ENCODE measurements at regions not wholly inside any gene's neighbourhood (a gene's known extent, or its start where the extent isn't known, plus 50 kb on each side); places are given as distances from the start of the nearest gene placed in this dataset.
A peak's percentile ranks its signal among the peaks of the same experiment; 100 is the strongest.

DNA sequence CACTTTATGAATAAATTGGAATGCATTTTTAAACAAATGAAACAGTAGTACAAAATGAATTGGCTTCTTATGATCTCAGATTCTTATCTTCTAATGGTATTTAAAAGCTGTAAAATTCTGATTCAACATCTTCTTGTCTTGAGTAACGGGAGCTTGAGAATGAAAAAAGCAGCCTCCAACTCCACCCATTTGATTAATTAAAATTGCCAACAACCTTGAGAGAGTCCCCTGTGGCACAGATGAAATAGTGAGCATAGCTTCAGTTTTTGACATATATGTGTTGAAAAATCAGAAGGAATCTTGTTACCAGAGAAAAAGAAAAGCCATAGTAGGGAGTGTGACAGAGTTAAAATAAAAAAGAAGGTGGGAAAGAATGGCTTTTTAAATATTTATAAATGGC lies 1426.1 kb upstream of the CDH8 start:
- H3K4me3 ChIP-seq (ENCODE audit: low read depth, low read length) = no peak overlapping the region
- TF ChIP-seq, protein P1, sequence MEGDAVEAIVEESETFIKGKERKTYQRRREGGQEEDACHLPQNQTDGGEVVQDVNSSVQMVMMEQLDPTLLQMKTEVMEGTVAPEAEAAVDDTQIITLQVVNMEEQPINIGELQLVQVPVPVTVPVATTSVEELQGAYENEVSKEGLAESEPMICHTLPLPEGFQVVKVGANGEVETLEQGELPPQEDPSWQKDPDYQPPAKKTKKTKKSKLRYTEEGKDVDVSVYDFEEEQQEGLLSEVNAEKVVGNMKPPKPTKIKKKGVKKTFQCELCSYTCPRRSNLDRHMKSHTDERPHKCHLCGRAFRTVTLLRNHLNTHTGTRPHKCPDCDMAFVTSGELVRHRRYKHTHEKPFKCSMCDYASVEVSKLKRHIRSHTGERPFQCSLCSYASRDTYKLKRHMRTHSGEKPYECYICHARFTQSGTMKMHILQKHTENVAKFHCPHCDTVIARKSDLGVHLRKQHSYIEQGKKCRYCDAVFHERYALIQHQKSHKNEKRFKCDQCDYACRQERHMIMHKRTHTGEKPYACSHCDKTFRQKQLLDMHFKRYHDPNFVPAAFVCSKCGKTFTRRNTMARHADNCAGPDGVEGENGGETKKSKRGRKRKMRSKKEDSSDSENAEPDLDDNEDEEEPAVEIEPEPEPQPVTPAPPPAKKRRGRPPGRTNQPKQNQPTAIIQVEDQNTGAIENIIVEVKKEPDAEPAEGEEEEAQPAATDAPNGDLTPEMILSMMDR (IDR thresholded peaks at IDR 0.05; ENCODE audit: insufficient read depth, low read depth, low read length) = no peak
- no peak for DNase-seq (ENCODE audit: low read depth)

DNA sequence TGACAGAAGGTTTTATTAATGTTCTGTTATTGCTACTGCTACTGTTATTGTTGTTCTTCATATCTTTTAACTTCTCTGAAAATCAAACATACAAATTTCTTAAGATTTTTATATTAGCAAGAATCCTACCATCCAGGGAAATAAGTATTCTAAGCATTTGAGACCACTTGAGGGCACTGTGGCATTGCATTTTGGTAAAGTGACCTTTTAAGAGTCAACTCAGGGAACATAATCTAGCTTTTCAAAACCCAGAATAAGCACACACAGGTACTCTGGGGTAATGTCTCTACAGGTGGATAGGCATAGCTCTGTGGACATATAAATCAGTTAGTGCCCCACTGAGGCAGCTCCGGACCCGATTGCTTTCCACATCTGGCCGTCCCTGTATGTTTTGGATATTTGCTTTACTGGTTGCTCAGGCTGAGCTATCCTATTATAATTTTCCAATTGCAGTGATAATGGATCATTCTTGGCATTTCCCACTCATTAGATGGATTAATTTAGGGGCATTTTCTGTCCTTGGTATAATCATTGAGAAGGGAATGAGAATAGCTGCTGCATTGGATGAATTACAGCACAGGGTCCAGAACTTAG lies 1425.1 kb upstream of the CDH8 start:
- TF ChIP-seq, protein P1 (IDR thresholded peaks at IDR 0.05; ENCODE audit: insufficient read depth, low read depth, low read length) = peak; percentile 24
- H3K4me3 ChIP-seq (ENCODE audit: low read depth, low read length) = no peak overlapping the region
- DNase-seq (ENCODE audit: low read depth) = peak; percentile 23

DNA sequence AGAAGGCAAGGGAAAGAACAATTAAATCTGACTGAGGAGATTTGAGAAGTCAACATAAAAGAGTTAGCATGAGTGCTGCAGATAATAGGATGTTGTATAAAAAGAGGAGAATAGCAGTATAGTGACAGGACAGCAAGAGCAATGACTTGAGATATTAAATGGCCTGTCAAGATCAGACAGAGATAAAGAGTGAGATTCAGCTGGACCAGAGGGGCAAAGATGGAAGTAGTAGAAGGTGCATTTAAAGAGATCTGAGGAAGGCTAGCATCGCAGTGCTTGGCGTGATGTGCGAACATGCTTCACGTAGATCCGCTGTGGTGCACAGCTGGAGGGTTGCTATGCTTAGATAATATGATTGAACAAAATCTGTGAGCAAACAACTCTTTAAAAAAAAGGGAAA lies 1422.6 kb upstream of the CDH8 start:
- TF ChIP-seq, protein P1 (IDR thresholded peaks at IDR 0.05; ENCODE audit: insufficient read depth, low read depth, low read length) = no peak
- H3K4me3 ChIP-seq (ENCODE audit: low read depth, low read length) = no peak overlapping the region
- DNase-seq (ENCODE audit: low read depth) = no peak

DNA sequence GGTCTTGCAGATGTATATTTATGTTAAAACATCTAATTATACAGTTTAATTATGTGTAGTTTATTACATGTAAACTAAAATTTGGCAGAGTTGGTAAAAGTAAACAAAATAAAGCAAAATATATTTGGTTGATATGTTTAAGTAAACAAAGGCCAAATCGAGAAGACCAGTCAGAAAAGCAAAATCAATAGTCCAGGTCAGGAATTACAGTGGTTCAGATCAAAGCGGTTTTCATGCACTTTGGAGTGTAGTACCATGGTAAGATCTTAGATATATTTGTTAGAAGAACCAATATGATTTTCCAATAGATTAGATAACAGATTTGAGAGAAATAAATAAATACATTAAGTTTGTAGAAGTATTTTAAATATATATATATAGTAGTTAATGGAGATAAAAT lies 1421.6 kb upstream of the CDH8 start:
- no peak for DNase-seq (ENCODE audit: low read depth)
- TF ChIP-seq, protein P1 (IDR thresholded peaks at IDR 0.05; ENCODE audit: insufficient read depth, low read depth, low read length) = no peak
- H3K4me3 ChIP-seq (ENCODE audit: low read depth, low read length) = no peak overlapping the region

DNA sequence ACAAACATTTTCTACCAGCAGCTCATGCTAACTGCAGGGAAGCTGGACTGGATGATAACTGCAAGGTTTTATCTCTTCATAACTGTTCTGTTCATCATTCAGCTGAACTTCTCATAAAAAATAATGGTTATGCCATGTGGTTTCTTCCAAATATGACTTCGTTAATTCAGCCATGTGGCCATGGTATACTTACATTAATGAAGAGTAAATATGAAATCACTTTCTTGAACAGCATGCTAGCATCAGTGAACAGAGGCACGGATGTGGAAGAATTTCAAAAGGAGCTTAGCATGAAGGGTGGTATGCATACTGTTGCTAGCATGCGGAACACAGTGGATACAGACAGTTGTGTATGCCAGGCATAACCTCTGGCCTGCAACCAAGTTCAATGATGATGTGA lies 1417.0 kb upstream of the CDH8 start:
- DNase-seq (ENCODE audit: low read depth) = no peak
- no peak overlapping the region for H3K4me3 ChIP-seq (ENCODE audit: low read depth, low read length)
- TF ChIP-seq, protein P1 (IDR thresholded peaks at IDR 0.05; ENCODE audit: insufficient read depth, low read depth, low read length) = no peak

DNA sequence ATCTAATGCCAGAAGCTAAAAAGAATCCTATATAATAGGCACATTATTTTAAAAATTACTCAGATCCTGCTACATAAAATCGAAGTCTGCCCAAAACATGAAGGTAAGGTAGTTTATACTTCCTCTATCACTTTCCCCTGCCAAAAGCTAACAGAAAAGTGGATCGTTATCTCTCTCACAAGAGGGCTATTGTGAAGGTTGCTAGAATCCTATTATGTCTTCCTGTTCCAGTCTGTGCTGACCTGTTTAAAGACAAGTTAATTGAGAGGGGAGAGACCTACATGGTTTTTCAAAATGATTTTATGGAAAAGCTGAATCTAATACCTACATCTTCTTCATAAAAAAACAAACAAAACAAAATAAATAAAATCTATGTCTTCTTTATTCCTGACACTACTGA lies 1410.9 kb upstream of the CDH8 start:
- DNase-seq (ENCODE audit: low read depth) = no peak
- H3K4me3 ChIP-seq (ENCODE audit: low read depth, low read length) = no peak overlapping the region
- TF ChIP-seq, protein P1 (IDR thresholded peaks at IDR 0.05; ENCODE audit: insufficient read depth, low read depth, low read length) = no peak

DNA sequence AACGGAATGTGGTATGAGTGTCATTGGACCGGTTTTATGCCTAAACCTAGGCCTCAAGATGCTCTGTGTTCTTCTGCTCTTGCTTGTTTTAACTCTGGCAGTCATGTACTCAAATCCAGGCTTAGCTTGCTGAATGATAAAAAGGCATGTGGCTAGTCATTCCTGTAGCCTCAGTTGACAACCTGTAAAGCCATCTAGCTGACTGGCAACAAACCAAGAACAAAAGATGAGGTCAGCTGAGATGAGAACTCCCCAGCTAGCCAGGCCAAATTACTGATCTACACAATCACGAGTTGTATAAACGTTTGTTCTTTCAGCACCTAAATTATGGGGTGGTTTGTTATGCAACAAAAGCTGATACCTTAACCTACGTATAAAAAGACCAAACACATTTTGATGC lies 1406.0 kb upstream of the CDH8 start:
- no peak overlapping the region for H3K4me3 ChIP-seq (ENCODE audit: low read depth, low read length)
- no peak for DNase-seq (ENCODE audit: low read depth)
- TF ChIP-seq, protein P1 (IDR thresholded peaks at IDR 0.05; ENCODE audit: insufficient read depth, low read depth, low read length) = no peak

Measured in fibroblast of villous mesenchyme (primary cell).